Stimulated activated effector memory CD8-positive, alpha-beta T cell treated with anti-CD3 and anti-CD28 coated beads, Interleukin-12 subunit alpha, Interleukin-12 subunit beta, amount 100 ng/mL, for 72 hours (primary cell): ENCODE measurements at regions not wholly inside any gene's neighbourhood (a gene's known extent, or its start where the extent isn't known, plus 50 kb on each side); places are given as distances from the start of the nearest gene placed in this dataset.
"Not testable (repeated sequence)": the region's sequence is repeated elsewhere in the genome, so short reads cannot be mapped to it uniquely, and the experiment has no call there.

ENCODE experiments used
- ATAC-seq: fragments of 150-1000 bp; cut with Tn5 transposase; 2 replicates; pipeline ENCODE4 v1.10.0; 2021
- DNase-seq, 2 donors: peaks; one replicate each; pipeline ENCODE4 v3.0.0; 2021 to 2022; ENCODE audit warnings: low spot score in 2 of 2
- H3K27ac Mint-ChIP-seq: one replicate; pipeline ENCODE4 v1.8.0; 2022; ENCODE audit warnings: mild to moderate bottlenecking, mixed read lengths
- H3K36me3 Mint-ChIP-seq: one replicate; pipeline ENCODE4 v1.8.0; 2022; ENCODE audit warnings: mild to moderate bottlenecking, mixed read lengths
- H3K4me1 Mint-ChIP-seq: one replicate; pipeline ENCODE4 v1.8.0; 2022; ENCODE audit warnings: mixed read lengths
- H3K4me3 Mint-ChIP-seq: one replicate; pipeline ENCODE4 v1.8.0; 2022; ENCODE audit warnings: mild to moderate bottlenecking, mixed read lengths
- H3K9me3 Mint-ChIP-seq: one replicate; pipeline ENCODE4 v1.8.0; 2022; ENCODE audit warnings: mixed read lengths

DNA sequence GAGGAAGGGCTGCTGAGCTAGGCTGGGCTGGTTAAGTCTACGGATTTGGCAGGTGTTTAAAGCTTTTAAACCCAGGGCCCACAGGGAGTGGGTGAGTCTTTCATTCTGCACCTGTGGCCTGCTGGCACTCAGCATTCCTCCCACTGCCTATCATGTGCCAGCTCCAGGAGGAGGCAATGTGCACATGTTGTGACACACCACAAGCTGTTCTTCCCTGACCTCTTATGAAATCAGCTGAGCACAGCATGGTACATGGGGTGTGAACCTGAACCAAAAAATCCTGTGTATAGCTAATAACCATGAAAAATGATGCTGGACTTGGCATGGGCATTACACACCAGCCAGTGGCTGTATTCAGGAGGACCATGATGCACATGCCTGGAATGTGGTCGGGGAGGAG, 297.9 kb upstream of the MMADHC start:
- Mint-ChIP-seq H3K36me3 (no peaks in the 10 kb centered on the region), H3K4me1 (no peaks in the 10 kb centered on the region), H3K27ac (no peak overlapping the region), H3K4me3 (no peak overlapping the region), H3K9me3 (peaks cover 11% of the 10 kb centered on the region)
- DNase-seq = no peak
- ATAC-seq = no peak

DNA sequence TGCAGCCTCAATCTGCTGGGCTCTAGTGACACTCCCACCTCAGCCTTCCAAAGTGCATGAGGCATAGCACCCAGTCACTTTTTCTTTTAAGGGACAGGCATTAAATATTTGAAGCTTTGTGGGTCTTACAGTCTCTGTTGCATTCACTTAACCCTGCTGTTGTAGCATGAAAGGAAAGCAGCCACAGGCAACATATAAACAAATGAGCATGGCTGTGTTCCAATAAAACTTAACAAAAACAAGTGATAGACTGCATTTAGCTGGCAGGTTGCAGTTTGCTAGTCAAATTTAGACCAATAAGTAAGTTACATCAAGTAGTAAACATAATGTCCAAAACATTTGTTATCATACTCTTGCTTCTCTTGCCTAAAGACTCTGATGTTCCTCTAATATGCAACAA, 297.3 kb upstream of the MMADHC start:
- ATAC-seq (no peak), DNase-seq (no peak)
- H3K4me3 Mint-ChIP-seq = no peak overlapping the region
- H3K36me3 Mint-ChIP-seq = no peaks in the 10 kb centered on the region
- H3K27ac Mint-ChIP-seq = no peak overlapping the region
- no peaks in the 10 kb centered on the region for H3K4me1 Mint-ChIP-seq
- H3K9me3 Mint-ChIP-seq = peaks cover 9% of the 10 kb centered on the region

DNA sequence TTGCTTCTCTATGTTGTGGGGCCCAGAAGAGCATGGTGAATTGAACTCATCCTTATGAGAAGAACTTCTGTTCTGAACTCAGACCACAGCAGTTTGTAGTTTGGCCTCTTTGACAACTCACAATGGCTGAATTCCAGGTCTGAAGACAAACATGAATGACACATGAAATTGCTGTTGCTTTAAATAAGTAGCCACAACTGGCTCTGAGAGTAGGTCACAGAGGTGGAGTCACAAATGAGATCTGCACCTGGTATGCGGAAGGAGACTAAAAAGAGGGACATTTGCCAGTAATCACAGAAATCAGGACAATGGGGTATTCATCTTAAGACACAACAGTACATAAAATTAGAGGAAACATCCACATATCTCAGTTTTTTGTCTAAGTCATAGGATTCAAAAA, 290.3 kb upstream of the MMADHC start:
- DNase-seq = no peak
- Mint-ChIP-seq H3K36me3 (no peaks in the 10 kb centered on the region), H3K9me3 (peaks cover 3% of the 10 kb centered on the region), H3K4me3 (no peak overlapping the region), H3K27ac (no peak overlapping the region), H3K4me1 (no peaks in the 10 kb centered on the region)
- no peak for ATAC-seq

DNA sequence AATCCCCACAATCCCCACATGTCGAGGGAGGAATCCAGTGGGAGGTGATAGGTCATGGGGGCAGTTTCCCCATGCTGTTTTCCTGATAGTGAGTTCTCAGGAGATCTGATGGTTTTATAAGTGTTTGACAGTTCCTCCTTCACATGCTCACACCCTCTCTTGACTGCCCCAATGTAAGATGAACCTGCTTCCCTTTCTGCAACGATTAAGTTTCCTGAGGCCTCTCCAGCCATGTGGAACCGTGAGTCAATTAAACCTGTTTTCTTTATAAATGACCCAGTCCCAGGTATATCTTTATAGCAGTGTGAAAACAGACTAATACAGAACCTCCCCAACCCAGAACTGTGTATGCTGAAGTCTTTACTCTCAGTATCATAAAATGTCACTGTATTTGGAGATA, 289.5 kb upstream of the MMADHC start:
- Mint-ChIP-seq H3K4me1 (no peaks in the 10 kb centered on the region), H3K4me3 (no peak overlapping the region), H3K36me3 (no peaks in the 10 kb centered on the region), H3K27ac (no peak overlapping the region), H3K9me3 (peaks cover 3% of the 10 kb centered on the region)
- no peak for DNase-seq
- ATAC-seq = no peak

DNA sequence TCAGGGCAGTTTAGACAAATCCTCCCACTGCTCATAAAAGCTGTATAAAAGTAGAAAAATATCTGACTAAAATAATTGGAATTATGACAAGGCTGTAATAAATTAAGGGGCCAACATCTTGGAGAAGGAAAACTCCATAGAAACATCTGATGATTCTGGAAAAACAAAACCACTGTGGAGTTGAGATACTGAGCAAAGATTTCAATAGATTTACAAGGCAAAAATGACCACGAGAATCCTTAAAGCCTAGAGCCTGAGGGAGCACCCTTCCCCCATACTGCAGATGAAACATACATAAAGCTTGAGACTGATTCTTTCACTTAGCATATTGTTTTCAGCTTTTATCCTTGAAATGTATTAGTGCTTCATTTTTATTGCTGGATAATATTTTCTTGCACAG, 286.4 kb upstream of the MMADHC start:
- H3K36me3 Mint-ChIP-seq = no peaks in the 10 kb centered on the region
- no peak overlapping the region for H3K27ac Mint-ChIP-seq
- H3K9me3 Mint-ChIP-seq = peaks cover 10% of the 10 kb centered on the region
- H3K4me1 Mint-ChIP-seq = no peaks in the 10 kb centered on the region
- H3K4me3 Mint-ChIP-seq = no peak overlapping the region
- DNase-seq (no peak), ATAC-seq (no peak)

DNA sequence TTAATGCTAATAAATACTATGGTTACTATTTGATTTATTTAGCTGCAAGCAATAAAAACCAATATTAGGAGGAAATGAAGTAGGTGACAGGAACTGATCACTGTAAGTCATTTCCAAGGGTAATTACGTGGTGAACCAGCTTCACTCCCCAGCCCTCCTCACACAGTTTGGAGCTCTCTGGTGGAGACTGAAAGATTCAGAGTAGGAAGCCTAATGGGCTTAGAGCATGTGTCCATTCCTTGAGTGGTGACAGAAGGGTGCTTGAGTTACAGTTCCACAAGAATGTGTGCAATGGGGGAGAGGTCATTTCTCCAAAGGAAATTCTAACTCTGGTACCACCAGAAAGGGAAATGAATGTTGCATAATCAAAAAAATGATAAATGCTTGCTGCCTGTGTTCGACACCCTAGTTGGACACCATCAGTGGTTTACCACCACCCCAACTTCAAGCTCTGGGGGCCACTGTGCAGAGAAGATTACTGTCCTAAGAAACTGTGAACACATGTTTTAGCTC, 285.1 kb upstream of the MMADHC start:
- ATAC-seq (no peak), DNase-seq (no peak)
- Mint-ChIP-seq H3K9me3 (peaks cover 12% of the 10 kb centered on the region), H3K4me1 (no peaks in the 10 kb centered on the region), H3K4me3 (no peak overlapping the region), H3K27ac (no peak overlapping the region), H3K36me3 (no peaks in the 10 kb centered on the region)

DNA sequence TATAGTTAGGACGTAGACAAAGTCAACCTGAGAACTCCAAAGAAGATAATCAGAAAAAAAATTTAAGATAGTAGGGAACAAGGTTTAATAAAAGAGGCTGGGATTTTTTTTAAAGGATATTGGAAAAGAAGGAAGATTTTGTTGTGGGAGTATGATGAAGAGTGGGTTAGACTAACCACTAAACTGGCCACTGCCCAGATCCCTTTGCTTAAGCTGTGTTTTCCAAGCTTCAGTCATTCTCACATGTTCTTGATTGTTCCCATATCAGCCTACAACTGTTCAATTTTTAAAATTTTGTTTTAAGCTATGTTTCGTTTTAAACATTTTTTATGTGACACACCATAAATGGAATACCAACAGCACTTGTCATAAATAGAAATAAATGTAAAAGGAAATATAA, 284.5 kb upstream of the MMADHC start:
- Mint-ChIP-seq H3K9me3 (peaks cover 12% of the 10 kb centered on the region), H3K36me3 (no peaks in the 10 kb centered on the region), H3K4me1 (no peaks in the 10 kb centered on the region), H3K27ac (no peak overlapping the region), H3K4me3 (no peak overlapping the region)
- no peak for ATAC-seq
- no peak for DNase-seq

DNA sequence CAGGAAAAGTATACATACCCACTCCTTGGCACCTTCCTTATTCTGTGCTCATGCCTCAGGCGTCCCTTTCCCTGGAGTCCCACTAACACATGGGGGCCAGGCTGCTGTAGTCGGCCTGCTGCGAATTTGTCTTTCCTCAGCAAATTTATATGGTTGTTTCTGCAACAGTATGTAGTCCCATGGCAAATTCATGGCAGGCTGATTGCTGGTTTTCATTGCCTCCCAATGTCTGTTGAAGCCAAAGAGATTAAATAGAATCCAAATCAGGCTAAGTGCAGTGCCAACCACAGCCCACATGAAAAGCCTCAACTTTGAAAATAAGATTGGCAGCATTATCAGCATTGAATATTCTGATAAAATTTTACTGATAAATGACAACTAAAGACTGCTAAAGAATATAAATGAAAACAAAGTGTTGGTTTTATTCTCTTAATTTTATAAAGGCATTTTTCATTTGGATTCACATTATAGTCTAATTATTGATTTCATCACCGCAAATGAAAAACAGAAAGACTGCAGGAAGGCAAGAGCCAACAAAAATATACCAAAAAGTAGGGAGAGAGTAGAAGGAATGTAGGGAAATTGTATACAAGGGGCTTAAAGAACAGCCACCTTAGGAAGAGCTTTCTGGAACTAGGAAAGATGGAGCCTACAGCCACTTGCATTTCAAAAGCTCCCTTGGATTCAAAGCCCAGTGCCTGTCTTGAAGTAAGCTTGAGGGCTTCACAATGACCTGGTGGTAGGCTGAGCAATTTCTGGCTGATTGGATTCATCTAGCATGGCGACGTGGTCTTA, 283.7 kb upstream of the MMADHC start:
- ATAC-seq (no peak), DNase-seq (no peak)
- Mint-ChIP-seq H3K9me3 (peaks cover 12% of the 10 kb centered on the region), H3K36me3 (no peaks in the 10 kb centered on the region), H3K4me3 (no peak overlapping the region), H3K4me1 (no peaks in the 10 kb centered on the region), H3K27ac (no peak overlapping the region)

DNA sequence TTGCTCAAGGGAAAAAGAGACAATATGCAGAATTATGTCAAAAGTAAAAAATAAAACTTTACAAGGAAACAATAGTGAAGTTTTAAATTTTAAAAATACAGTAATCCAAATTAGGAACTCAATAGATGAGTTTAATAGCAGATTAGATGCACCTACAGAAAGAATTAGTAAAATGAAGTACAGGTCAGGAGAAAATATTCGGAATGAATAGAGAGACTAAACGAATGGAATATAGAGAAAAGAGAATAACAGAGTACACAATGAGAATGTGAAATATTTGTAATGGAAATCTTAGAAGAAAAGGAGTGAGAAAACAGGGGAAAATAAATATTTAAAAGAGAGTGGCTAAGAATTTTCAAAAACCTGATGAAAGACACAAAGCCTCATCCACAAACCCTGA, 275.7 kb upstream of the MMADHC start:
- H3K4me1 Mint-ChIP-seq = no peaks in the 10 kb centered on the region
- H3K27ac Mint-ChIP-seq = no peak overlapping the region
- no peak overlapping the region for H3K4me3 Mint-ChIP-seq
- peaks cover 13% of the 10 kb centered on the region for H3K9me3 Mint-ChIP-seq
- H3K36me3 Mint-ChIP-seq = no peaks in the 10 kb centered on the region
- ATAC-seq = no peak
- no peak for DNase-seq

DNA sequence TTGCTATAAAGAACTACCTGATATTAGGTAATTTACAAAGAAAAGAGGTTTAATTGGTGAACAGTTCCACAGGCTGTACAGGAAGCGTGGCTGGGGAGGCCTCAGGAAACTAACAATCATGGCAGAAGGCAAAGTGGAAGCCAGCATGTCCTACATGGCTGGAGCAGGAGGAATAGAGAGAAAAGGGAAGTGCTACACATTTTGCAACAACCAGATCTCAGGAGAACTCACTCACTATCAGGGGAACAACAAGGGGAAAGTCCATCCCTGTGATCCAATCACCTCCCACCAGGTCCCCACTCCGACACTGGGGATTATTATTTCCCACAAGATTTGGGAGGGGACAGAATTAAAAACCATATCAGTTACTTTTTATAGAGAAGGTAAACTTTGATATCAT, 273.5 kb upstream of the MMADHC start:
- DNase-seq = no peak
- H3K9me3 Mint-ChIP-seq = peaks cover 18% of the 10 kb centered on the region
- H3K4me3 Mint-ChIP-seq = no peak overlapping the region
- H3K27ac Mint-ChIP-seq = no peak overlapping the region
- H3K4me1 Mint-ChIP-seq = no peaks in the 10 kb centered on the region
- ATAC-seq = no peak
- H3K36me3 Mint-ChIP-seq = no peaks in the 10 kb centered on the region

DNA sequence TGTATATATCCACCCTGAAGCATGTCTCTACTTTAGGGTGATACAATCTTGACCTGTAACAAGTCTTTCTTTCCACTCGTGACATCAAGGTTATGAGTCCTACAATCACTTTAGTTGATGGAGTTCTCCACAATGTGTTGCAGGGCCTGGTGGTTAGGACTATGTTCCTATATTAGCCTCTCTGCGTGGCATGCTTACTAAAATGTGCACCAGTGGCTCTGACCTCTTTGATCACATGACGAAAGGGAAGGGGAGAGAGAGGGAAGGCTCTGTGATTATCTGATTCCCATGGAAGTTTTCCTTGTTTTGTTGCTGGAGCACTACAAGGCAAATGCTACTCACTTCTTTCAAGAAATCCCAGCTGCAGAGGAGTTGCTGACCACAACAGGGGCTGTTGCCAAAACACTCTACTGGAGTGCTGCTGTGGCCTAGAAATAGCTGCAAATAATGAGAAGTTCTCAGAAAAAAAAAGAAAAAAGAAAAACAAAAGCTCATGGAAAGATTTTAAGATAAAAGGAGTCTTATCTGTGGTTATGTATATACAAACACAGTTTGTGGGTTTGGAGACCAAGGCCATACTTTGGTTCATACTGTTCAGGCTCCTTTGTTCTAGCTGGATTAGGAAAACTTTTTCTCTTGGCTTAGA, 272.8 kb upstream of the MMADHC start:
- no peak for DNase-seq

DNA sequence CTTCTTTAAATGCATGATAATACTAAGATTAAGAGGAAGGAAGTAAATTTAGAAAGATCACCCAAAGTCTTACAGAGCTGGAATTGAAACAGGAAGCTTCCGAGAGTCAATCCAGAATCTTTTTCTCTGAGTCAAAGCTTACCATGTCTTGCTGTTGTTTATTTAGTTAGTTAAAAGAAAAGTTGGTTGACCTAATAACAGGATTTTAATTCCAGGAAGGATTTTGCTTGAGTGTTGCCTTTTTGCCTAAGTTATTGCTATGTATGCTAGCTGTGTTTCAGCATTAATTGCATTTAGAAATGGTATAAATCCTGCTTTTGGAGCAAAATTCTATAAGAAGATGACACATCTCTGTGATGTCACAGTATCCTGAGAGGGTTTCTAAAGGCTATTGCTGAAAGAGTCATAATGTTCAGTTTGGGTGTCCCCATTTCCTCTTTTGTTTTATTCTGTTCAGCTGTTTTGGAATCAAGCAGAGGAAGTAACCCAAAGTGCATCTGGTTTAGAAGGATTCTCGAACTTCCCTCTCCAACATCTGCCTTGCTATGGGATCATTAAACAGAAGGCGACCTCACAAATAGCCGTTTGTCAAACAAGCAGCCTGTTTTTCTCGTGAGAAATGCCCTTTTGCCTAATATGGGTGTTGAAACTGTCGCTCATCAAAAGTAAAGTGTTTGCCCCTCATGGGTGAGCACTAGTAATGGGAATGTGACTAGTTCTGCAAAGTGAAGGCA, 271.5 kb upstream of the MMADHC start:
- Mint-ChIP-seq H3K36me3 (no peaks in the 10 kb centered on the region), H3K27ac (no peak overlapping the region), H3K9me3 (peaks cover 18% of the 10 kb centered on the region), H3K4me3 (no peak overlapping the region), H3K4me1 (no peaks in the 10 kb centered on the region)
- DNase-seq (no peak), ATAC-seq (no peak)

More for the DNA sequence above, 272.8 kb upstream of the MMADHC start:
- Mint-ChIP-seq H3K4me1 (no peaks in the 10 kb centered on the region), H3K27ac (no peak overlapping the region), H3K4me3 (no peak overlapping the region), H3K9me3 (peaks cover 18% of the 10 kb centered on the region), H3K36me3 (no peaks in the 10 kb centered on the region)
- no peak for ATAC-seq

DNA sequence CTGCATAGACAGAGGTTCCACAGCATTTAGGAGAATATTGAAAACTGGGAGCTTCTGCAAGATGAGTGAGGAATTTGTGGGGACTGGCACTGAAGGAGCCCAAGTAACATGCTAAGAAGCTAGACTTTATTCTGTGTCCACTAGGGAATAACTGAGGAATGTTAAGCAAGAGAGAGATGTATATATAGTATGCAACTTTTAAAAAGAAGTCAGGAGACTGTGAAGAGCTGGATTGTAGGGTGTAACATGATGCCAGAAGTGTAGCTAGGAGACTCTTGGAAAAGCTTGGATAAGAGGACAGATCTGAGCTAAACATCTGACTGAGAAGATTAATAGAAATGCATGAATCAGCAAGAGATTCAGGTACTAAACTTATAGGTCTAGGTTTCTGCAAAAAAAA, 270.6 kb upstream of the MMADHC start:
- Mint-ChIP-seq H3K36me3 (no peaks in the 10 kb centered on the region), H3K4me1 (no peaks in the 10 kb centered on the region), H3K27ac (no peak overlapping the region), H3K9me3 (peaks cover 16% of the 10 kb centered on the region), H3K4me3 (no peak overlapping the region)
- ATAC-seq (no peak), DNase-seq (no peak)

DNA sequence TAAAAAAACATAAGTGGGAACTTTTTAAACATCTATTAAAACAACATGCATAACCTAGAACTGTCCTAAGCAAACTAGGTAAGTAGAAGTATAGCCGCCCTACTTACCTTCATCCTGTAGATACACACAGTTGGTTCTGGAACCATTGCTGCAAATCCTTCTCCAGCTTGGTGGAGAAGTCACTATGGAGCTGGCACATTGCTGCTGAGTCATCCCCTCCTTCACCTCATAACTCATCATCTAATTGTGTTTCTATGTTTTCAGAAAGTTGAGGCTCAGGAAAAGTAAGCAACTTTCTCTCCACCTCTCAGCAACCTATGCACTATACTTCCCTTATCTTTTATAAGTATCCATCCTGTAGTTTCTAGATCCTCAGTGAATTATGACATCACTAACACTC, 269.8 kb upstream of the MMADHC start:
- H3K9me3 Mint-ChIP-seq = peaks cover 14% of the 10 kb centered on the region

DNA sequence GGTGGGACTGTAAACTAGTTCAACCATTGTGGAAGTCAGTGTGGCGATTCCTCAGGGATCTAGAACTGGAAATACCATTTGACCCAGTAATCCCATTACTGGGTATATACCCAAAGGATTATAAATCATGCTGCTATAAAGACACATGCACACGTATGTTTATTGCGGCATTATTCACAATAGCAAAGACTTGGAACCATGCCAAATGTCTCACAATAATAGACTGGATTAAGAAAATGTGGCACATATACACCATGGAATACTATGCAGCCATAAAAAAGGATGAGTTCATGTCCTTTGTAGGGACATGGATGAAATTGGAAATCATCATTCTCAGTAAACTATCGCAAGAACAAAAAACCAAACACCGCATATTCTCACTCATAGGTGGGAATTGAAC, 268.3 kb upstream of the MMADHC start:
- H3K4me3 Mint-ChIP-seq, ATAC-seq, DNase-seq, H3K27ac Mint-ChIP-seq, H3K36me3 Mint-ChIP-seq, H3K9me3 Mint-ChIP-seq, H3K4me1 Mint-ChIP-seq: not testable (repeated sequence)

More for the DNA sequence above, 269.8 kb upstream of the MMADHC start:
- DNase-seq = no peak
- Mint-ChIP-seq H3K4me1 (no peaks in the 10 kb centered on the region), H3K27ac (no peak overlapping the region), H3K4me3 (no peak overlapping the region), H3K36me3 (no peaks in the 10 kb centered on the region)
- ATAC-seq = no peak

DNA sequence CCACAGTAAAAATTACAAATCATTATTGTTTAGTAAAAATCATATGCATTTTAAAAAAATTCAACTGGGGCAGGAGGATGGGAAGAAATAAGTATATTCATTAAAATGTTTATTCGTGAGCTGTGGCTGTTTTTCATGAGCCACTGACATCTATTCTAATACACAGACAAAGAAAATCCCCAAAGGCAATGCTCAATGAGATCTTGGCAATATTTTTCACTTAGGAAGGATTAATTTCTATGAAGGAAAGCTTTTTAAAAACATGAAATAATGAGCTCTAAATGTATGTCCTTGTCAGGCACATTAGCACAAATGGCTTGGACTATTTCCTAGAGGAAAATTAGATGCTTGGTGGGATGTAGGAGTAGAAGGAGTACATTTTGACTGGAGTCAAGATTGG, 262.0 kb upstream of the MMADHC start:
- ATAC-seq (no peak), DNase-seq (no peak)
- Mint-ChIP-seq H3K9me3 (peaks cover 14% of the 10 kb centered on the region), H3K4me3 (no peak overlapping the region), H3K36me3 (no peaks in the 10 kb centered on the region), H3K27ac (no peak overlapping the region), H3K4me1 (no peaks in the 10 kb centered on the region)
